ENCODE measurements at regions not wholly inside any gene's neighbourhood (a gene's known extent, or its start where the extent isn't known, plus 50 kb on each side); places are given as distances from the start of the nearest gene placed in this dataset.

DNA sequence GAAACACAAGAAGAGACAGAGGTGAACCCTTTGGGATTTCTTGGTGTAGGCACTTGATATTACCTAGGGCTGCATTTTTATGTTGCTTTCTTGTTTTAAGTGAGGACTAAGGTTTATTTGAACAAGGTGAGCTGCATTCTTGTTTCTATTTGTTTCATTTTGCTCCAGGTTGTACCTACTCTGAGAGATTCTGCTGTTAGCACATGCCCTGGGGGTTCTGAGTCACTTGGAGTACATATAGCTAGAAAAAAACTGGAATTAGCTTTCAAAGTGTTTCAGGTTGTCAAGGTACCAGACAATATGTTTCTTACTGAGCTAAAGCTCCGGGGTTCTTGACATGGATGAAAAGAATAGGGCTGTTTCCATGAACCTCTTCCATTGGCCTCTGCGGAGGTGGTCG is 299.4 kb downstream of the ICE1 start:
- no peak for DNase-seq (ENCODE audit: low read depth in 1 of 2, low spot score in 1 of 2)
- H3K4me3 ChIP-seq (replicated peaks; ENCODE audit: insufficient read depth, low read length), result no peak overlapping the region
- TF ChIP-seq GABPA (IDR thresholded peaks at IDR 0.05; ENCODE audit: low read depth), result no peak
- TF ChIP-seq SPI1 (IDR thresholded peaks at IDR 0.05; ENCODE audit: borderline replicate concordance, low read depth), result no peak
- TF ChIP-seq POLR2AphosphoS5 (IDR thresholded peaks at IDR 0.05; ENCODE audit: low read depth), result no peak
- TF ChIP-seq, protein P1, sequence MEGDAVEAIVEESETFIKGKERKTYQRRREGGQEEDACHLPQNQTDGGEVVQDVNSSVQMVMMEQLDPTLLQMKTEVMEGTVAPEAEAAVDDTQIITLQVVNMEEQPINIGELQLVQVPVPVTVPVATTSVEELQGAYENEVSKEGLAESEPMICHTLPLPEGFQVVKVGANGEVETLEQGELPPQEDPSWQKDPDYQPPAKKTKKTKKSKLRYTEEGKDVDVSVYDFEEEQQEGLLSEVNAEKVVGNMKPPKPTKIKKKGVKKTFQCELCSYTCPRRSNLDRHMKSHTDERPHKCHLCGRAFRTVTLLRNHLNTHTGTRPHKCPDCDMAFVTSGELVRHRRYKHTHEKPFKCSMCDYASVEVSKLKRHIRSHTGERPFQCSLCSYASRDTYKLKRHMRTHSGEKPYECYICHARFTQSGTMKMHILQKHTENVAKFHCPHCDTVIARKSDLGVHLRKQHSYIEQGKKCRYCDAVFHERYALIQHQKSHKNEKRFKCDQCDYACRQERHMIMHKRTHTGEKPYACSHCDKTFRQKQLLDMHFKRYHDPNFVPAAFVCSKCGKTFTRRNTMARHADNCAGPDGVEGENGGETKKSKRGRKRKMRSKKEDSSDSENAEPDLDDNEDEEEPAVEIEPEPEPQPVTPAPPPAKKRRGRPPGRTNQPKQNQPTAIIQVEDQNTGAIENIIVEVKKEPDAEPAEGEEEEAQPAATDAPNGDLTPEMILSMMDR (IDR thresholded peaks at IDR 0.05; ENCODE audit: insufficient read depth, low read length), result no peak
- TF ChIP-seq REST (IDR thresholded peaks at IDR 0.05; ENCODE audit: insufficient replicate concordance, low read depth), result no peak

DNA sequence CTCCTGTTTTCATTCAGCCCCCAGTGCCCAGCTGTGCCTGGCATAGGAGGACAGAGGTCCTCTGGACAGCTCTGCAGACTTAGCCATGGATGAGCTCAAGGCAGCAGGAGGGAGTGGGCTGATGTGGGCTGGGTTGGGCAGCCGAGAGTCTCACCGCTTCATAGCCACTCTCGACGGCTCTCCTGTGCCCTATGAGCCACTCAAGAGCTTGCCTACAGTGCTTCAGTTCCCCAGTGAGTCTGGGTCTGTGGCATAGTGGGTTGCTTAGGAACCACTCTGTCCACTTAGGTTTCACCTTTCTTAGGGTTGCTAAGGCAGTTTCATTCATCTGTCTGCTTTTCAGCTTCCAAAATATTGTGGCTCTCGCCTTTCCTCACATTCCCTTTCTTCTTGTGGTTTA is 296.8 kb downstream of the ICE1 start:
- Histone ChIP-seq H3K4me3 (replicated peaks; ENCODE audit: insufficient read depth, low read length) (no peak overlapping the region), H3K27ac (replicated peaks) (no peak overlapping the region), H3K27me3 (ENCODE audit: insufficient read depth, poor library complexity, severe bottlenecking) (no peaks in the 10 kb centered on the region)
- TF ChIP-seq SPI1 (IDR thresholded peaks at IDR 0.05; ENCODE audit: borderline replicate concordance, low read depth), result no peak
- TF ChIP-seq, protein P1 (IDR thresholded peaks at IDR 0.05; ENCODE audit: insufficient read depth, low read length), result no peak
- DNase-seq (ENCODE audit: low read depth in 1 of 2, low spot score in 1 of 2), result no peak

More for the DNA sequence above, 299.4 kb downstream of the ICE1 start:
- Histone ChIP-seq H3K27ac (replicated peaks) (no peak overlapping the region), H3K27me3 (ENCODE audit: insufficient read depth, poor library complexity, severe bottlenecking) (peaks cover 3% of the 10 kb centered on the region)

DNA sequence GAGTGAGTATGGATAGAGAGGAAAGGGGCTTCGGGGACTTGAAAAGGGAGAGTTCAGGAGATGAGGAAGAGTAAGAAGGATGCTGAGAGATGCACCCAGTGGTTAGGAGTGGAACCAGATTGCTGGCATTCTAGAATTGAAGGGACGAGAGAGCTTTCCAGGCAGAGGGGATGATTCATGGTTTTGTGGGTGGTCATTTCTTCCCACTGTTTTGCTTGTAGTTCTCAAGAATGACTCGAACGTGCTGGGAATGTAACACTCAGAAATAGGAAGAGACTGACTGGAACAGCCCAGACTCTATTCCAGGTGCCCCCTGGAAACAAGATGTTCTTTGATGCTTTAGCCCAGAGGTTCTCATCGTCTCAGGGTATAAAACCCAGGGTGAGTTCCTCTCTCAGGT is 294.2 kb downstream of the ICE1 start:
- H3K27ac ChIP-seq (replicated peaks), result no peak overlapping the region
- TF ChIP-seq, protein P1 (IDR thresholded peaks at IDR 0.05; ENCODE audit: insufficient read depth, low read length), result no peak
- no peak for TF ChIP-seq SPI1 (IDR thresholded peaks at IDR 0.05; ENCODE audit: borderline replicate concordance, low read depth)
- no peak for TF ChIP-seq REST (IDR thresholded peaks at IDR 0.05; ENCODE audit: insufficient replicate concordance, low read depth)
- no peak for TF ChIP-seq GABPA (IDR thresholded peaks at IDR 0.05; ENCODE audit: low read depth)
- no peak for TF ChIP-seq POLR2AphosphoS5 (IDR thresholded peaks at IDR 0.05; ENCODE audit: low read depth)
- H3K4me3 ChIP-seq (replicated peaks; ENCODE audit: insufficient read depth, low read length), result no peak overlapping the region
- DNase-seq (ENCODE audit: low read depth in 1 of 2, low spot score in 1 of 2), result no peak
- H3K27me3 ChIP-seq (ENCODE audit: insufficient read depth, poor library complexity, severe bottlenecking), result no peaks in the 10 kb centered on the region

DNA sequence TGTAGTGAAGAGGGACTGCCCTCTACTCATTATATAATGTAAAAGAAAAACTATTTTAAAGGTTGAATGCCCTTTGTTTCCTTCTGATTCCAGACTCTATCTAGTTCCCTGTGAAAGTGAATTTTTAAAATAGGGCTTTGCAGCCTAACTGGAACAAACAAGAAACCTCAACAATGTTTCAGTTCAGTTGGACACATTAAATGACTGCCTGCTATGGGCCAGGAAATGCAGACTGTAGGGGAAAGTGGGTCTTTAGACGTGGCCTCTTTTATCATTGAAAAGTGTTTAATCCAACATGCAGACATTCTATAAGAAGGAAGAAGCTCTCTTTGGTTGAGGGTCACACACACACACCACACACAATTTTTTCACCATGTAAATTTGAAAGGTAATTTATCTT is 289.1 kb downstream of the ICE1 start:
- H3K4me3 ChIP-seq (replicated peaks; ENCODE audit: insufficient read depth, low read length), result no peak overlapping the region
- no peak overlapping the region for H3K27ac ChIP-seq (replicated peaks)

More for the DNA sequence above, 289.1 kb downstream of the ICE1 start:
- no peaks in the 10 kb centered on the region for H3K27me3 ChIP-seq (ENCODE audit: insufficient read depth, poor library complexity, severe bottlenecking)
- DNase-seq (ENCODE audit: low read depth in 1 of 2, low spot score in 1 of 2), result no peak
- TF ChIP-seq GABPA (IDR thresholded peaks at IDR 0.05; ENCODE audit: low read depth) (no peak), POLR2AphosphoS5 (IDR thresholded peaks at IDR 0.05; ENCODE audit: low read depth) (no peak)

Data from HL-60 (cell line).